Heart left ventricle (tissue), 16 donors: ENCODE measurements at regions not wholly inside any gene's neighbourhood (a gene's known extent, or its start where the extent isn't known, plus 50 kb on each side); places are given as distances from the start of the nearest gene placed in this dataset.

ENCODE experiments used
- ATAC-seq, 4 donors: fragments of 200-7000 bp; cut with Tn5 transposase; one replicate each; pipeline ENCODE4 v1.9.1; 2020 to 2022; ENCODE audit warnings: moderate library complexity in 4 of 4, mild to moderate bottlenecking in 3 of 4, moderate number of reproducible peaks in 1 of 4
- DNase-seq, 5 donors: peaks; one replicate each; pipeline ENCODE4 v3.0.0-alpha.2; 2020
- H3K27ac ChIP-seq, 12 donors: fragments of 200-600 bp; sonication (generic) in 4 of 12; one replicate each; pipeline versions ENCODE4 v1.5.0 to v1.8.0; 2016 to 2022; ENCODE audit warnings: mild to moderate bottlenecking in 2 of 12
- H3K27me3 ChIP-seq, 9 donors: fragments of 200-600 bp; sonication (generic) in 2 of 9; one replicate each; pipeline versions ENCODE4 v1.5.1 to v1.8.0; 2016 to 2022; ENCODE audit warnings: mild to moderate bottlenecking in 3 of 9
- H3K36me3 ChIP-seq, 9 donors: fragments of 200-600 bp; sonication (generic) in 2 of 9; one replicate each; pipeline versions ENCODE4 v1.5.0 to v1.8.0; 2018 to 2022; ENCODE audit warnings: mild to moderate bottlenecking in 2 of 9
- H3K4me1 ChIP-seq, 12 donors: fragments of 200-600 bp; sonication (generic) in 4 of 12; one replicate each; pipeline versions ENCODE4 v1.5.0 to v1.8.0; 2016 to 2022; ENCODE audit warnings: mild to moderate bottlenecking in 3 of 12
- H3K4me3 ChIP-seq, 12 donors: fragments of 200-600 bp; sonication (generic) in 4 of 12; one replicate each; pipeline versions ENCODE4 v1.5.0 to v1.8.0; 2017 to 2022; ENCODE audit warnings: mild to moderate bottlenecking in 9 of 12, moderate library complexity in 4 of 12
- H3K9me3 ChIP-seq, 12 donors: fragments of 200-600 bp; sonication (generic) in 4 of 12; one replicate each; pipeline versions ENCODE4 v1.5.0 to v1.8.0; 2016 to 2022; ENCODE audit warnings: mild to moderate bottlenecking in 1 of 12
- POLR2A ChIP-seq, 2 donors: fragments of 450-650 bp; IDR thresholded peaks; one replicate each; pipeline ENCODE4 v1.6.1; 2017; ENCODE audit warnings: antibody characterized with exemption in 2 of 2, mild to moderate bottlenecking in 2 of 2, moderate library complexity in 2 of 2
- WGBS, 4 donors: extraction: QIAGEN DNeasy Blood & Tissue Kit in 2 of 4; methylation state at CpG; one replicate each; pipeline versions ENCODE4 v1.1.5 to v1.1.7; 2013 to 2018; 5-methylcytosine and 5-hydroxymethylcytosine counted together
- intact Hi-C, 10 donors: fragments of 100-400 bp; cut with DNase I; formaldehyde crosslinking; loops; one replicate each; pipeline versions ENCODE4 v1.11.1 to v1.14.2; 2022
- TF ChIP-seq, protein P1 (sequence below), 12 donors: fragments of 200-600 bp; sonication (generic) in 4 of 12; IDR thresholded peaks; one replicate each; pipeline versions ENCODE4 v1.5.0 to v1.8.0; 2018 to 2022; ENCODE audit warnings: antibody characterized with exemption in 12 of 12, mild to moderate bottlenecking in 5 of 12
- donor health status: ischemic (EF 13 %, LVEDD 7.1; RV severe dilation, severe dysfunction).
- donor health status: healthy with polysubstance abuse.
- donor health status: DM: no; HTN: yes; CAD: no.
- donor health status: DM: no; HTN: no; CAD: no.
- donor health status: ischemic (EF 25% LVEDD 6.9; RV normal size, moderate dysfunction).
- donor health status: ischemic (EF 25% LVEDD 5.7; RV mildly dilated, moderate dysfunction).
- donor health status: healthy.
- donor health status: DM: yes; HTN: yes; CAD: no.
- donor health status: ischemic (EF 35%, LVEDD 5.7; RV mildly dilated, moderate dysfunction).
- donor health status: nonischemic (EF 11% LVEDD 7.7; RV severe dilation, severe dysfunction).
- donor health status: DM: yes; HTN: yes; CAD: no.
- donor health status: PGD.
- donor health status: ischemic (EF 29% LVEDD 5.4; RV normal size, mild dysfunction).
- donor health status: nonischemic (EF 23%, LVEDD 6.1; RV moderate dilation, normal function).

DNA sequence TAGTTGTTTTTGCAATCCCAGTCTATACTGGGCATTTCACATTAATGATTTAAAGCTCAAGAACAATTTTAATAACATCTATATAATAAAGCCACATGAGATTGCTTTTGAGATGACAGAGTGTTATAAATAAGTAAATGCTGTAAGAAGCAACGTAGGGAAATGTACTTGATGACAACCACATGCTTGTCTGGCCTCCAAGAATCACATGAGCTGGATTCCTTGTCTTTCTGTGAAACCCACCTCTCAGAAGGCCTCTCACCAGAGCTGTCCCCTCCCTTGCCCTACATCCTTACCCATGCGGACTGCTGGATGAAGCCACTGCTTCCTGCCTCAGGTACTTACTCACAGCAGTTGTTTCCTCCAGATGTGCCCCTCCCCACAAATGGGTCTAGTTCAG, 145.1 kb upstream of the CTTNBP2NL start:
- Histone ChIP-seq H3K9me3 (no peaks in the 10 kb centered on the region), H3K36me3 (no peaks in the 10 kb centered on the region), H3K4me1 (peaks cover 0 to 16% (median 0%) of the 10 kb centered on the region in 12 donors), H3K27ac (no peak overlapping the region), H3K4me3 (no peak overlapping the region), H3K27me3 (no peaks in the 10 kb centered on the region)
- 64 to 71% (median 67%) methylated on average over 2 of the region's 2 CpGs for WGBS, 4 donors
- intact Hi-C loops: no loop called here
- no peak for DNase-seq
- no peak for ATAC-seq
- no peak for TF ChIP-seq POLR2A (IDR thresholded peaks at IDR 0.05)
- TF ChIP-seq, protein P1, sequence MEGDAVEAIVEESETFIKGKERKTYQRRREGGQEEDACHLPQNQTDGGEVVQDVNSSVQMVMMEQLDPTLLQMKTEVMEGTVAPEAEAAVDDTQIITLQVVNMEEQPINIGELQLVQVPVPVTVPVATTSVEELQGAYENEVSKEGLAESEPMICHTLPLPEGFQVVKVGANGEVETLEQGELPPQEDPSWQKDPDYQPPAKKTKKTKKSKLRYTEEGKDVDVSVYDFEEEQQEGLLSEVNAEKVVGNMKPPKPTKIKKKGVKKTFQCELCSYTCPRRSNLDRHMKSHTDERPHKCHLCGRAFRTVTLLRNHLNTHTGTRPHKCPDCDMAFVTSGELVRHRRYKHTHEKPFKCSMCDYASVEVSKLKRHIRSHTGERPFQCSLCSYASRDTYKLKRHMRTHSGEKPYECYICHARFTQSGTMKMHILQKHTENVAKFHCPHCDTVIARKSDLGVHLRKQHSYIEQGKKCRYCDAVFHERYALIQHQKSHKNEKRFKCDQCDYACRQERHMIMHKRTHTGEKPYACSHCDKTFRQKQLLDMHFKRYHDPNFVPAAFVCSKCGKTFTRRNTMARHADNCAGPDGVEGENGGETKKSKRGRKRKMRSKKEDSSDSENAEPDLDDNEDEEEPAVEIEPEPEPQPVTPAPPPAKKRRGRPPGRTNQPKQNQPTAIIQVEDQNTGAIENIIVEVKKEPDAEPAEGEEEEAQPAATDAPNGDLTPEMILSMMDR (IDR thresholded peaks at IDR 0.05): no peak

DNA sequence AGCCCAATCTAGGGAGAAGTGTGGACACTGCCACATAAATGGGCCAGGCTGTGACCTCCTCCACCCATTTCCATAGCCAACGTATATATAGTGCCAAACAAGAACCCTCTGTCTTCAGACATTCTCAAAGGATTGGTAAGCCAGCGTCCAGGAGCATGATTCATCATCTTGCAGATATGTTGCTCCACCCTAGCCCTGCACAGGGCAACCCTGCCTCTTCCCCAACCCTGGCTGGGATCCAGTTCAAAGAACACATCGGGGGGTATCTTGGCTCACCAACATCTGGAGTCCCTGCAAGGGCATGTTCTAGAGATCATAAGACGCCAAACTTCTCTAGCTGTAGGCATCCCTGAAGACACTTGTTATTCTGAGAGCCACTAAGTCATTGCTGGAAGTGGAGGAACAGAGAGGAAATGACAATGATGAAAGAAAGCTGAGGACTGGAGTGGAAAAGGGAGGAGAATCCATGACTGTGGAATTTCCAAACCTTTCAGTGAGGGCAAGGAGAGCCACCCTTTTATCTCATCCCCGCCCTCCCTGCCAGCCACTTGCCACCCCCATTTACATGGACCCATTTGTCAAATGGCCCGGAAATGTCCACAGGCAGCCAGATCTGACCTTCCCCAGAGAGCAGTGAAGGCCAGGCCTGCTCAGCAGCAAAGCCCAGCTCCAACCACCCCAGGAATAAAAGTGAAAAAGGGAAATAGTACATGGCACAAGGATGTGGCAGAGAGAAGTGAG, 144.1 kb upstream of the CTTNBP2NL start:
- no peaks in the 10 kb centered on the region for H3K36me3 ChIP-seq
- no peaks in the 10 kb centered on the region for H3K27me3 ChIP-seq
- intact Hi-C loops: no loop called here
- H3K9me3 ChIP-seq: no peaks in the 10 kb centered on the region
- 78 to 90% (median 84%) methylated on average over 6 of the region's 6 CpGs for WGBS, 4 donors
- DNase-seq: no peak
- no peak for TF ChIP-seq POLR2A (IDR thresholded peaks at IDR 0.05)
- TF ChIP-seq, protein P1 (IDR thresholded peaks at IDR 0.05): no peak
- no peak overlapping the region for H3K4me3 ChIP-seq
- H3K27ac ChIP-seq: no peak overlapping the region
- peaks cover 0 to 16% (median 0%) of the 10 kb centered on the region in 12 donors for H3K4me1 ChIP-seq
- ATAC-seq: peak in 2 of 4 donors; percentile 21 to 26

DNA sequence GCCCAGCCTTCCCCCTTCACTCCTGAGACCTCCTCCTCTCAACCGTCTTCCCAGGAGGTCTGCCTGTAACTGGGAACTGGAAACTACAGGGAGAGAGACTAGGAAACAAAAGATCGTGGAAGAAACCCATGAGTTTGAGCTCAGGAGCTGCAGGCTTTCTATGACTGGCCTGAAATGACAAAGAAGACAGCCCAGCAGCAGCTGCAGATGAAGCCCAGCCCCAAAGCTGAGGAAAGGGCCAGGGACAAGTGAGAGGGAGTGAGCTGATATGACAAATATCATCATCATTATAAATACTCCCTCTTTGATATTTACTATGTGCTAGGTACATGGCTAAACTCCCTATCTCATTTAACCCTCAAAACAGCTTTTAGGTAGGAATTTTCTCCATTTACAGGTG, 142.6 kb upstream of the CTTNBP2NL start:
- TF ChIP-seq, protein P1 (IDR thresholded peaks at IDR 0.05): no peak
- TF ChIP-seq POLR2A (IDR thresholded peaks at IDR 0.05): no peak
- Histone ChIP-seq H3K4me1 (peaks cover 0 to 7% (median 0%) of the 10 kb centered on the region in 12 donors), H3K4me3 (no peak overlapping the region), H3K27ac (no peak overlapping the region), H3K36me3 (no peaks in the 10 kb centered on the region), H3K9me3 (no peaks in the 10 kb centered on the region), H3K27me3 (no peaks in the 10 kb centered on the region)
- 30 to 43% (median 34%) methylated on average over 2 of the region's 2 CpGs for WGBS, 4 donors
- DNase-seq (no peak), ATAC-seq (no peak)
- intact Hi-C loops: no loop called here

DNA sequence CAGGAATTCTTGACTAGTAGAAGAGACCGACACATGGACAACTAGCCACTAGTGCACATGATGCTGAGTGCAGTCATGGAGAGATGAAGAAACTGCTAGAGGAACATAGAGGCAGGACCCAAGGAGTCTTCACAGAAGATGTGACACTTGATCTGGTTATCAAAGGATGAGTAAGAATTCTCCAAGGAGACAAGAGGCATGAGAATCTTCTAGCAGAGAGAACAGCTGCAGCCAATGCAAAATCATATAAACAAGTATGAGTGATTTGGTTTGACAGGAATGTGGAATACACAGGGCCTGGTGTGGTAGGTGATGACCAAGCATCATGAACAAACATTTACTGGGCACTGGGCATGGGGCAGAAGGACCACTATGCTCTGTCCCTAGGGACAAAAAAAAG, 140.9 kb upstream of the CTTNBP2NL start:
- H3K27ac ChIP-seq: no peak overlapping the region
- peaks cover 0 to 7% (median 0%) of the 10 kb centered on the region in 12 donors for H3K4me1 ChIP-seq
- no peaks in the 10 kb centered on the region for H3K9me3 ChIP-seq
- 67 to 86% (median 84%) methylated on average over 1 of the region's 1 CpG for WGBS, 4 donors
- H3K36me3 ChIP-seq: no peaks in the 10 kb centered on the region
- no peak for TF ChIP-seq POLR2A (IDR thresholded peaks at IDR 0.05)
- TF ChIP-seq, protein P1 (IDR thresholded peaks at IDR 0.05): no peak
- ATAC-seq (no peak), DNase-seq (no peak)
- no peaks in the 10 kb centered on the region for H3K27me3 ChIP-seq
- no peak overlapping the region for H3K4me3 ChIP-seq
- intact Hi-C loops: no loop called here
